ENCODE measurements at regions not wholly inside any gene's neighbourhood (a gene's known extent, or its start where the extent isn't known, plus 50 kb on each side); places are given as distances from the start of the nearest gene placed in this dataset.

- TF ChIP-seq, protein P1, sequence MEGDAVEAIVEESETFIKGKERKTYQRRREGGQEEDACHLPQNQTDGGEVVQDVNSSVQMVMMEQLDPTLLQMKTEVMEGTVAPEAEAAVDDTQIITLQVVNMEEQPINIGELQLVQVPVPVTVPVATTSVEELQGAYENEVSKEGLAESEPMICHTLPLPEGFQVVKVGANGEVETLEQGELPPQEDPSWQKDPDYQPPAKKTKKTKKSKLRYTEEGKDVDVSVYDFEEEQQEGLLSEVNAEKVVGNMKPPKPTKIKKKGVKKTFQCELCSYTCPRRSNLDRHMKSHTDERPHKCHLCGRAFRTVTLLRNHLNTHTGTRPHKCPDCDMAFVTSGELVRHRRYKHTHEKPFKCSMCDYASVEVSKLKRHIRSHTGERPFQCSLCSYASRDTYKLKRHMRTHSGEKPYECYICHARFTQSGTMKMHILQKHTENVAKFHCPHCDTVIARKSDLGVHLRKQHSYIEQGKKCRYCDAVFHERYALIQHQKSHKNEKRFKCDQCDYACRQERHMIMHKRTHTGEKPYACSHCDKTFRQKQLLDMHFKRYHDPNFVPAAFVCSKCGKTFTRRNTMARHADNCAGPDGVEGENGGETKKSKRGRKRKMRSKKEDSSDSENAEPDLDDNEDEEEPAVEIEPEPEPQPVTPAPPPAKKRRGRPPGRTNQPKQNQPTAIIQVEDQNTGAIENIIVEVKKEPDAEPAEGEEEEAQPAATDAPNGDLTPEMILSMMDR (IDR thresholded peaks at IDR 0.05), result no peak
- TF ChIP-seq POLR2A (IDR thresholded peaks at IDR 0.05), result no peak
These were observed 200.8 kb downstream of the HUNK start for GRCh38 chr21:32073593-32073992.
